Osteoblast (primary cell): ENCODE measurements at regions not wholly inside any gene's neighbourhood (a gene's known extent, or its start where the extent isn't known, plus 50 kb on each side); places are given as distances from the start of the nearest gene placed in this dataset.

Source experiments
- DNase-seq: peaks from one replicate; pipeline ENCODE4 v3.0.0; 2011; ENCODE audit warnings: low spot score, mixed read lengths; ENCODE audit not compliant: insufficient read length; ENCODE audit errors: missing footprints
- H2AFZ ChIP-seq: 2 replicates; pipeline ENCODE4 v1.6.0; 2011; ENCODE audit warnings: mild to moderate bottlenecking, low read length
- H3K27ac ChIP-seq: 2 replicates; pipeline ENCODE4 v1.5.1; 2011; ENCODE audit warnings: mild to moderate bottlenecking, low read depth, low read length, moderate library complexity
- H3K27me3 ChIP-seq: 2 replicates; pipeline ENCODE4 v1.6.0; 2012; ENCODE audit warnings: mild to moderate bottlenecking, control low read depth, inconsistent platforms, low read length, moderate library complexity; ENCODE audit not compliant: insufficient read depth
- H3K36me3 ChIP-seq: 2 replicates; pipeline ENCODE4 v1.5.1; 2011; ENCODE audit warnings: mild to moderate bottlenecking, low read length, control low read depth, moderate library complexity; ENCODE audit not compliant: insufficient read depth
- H3K4me1 ChIP-seq: 2 replicates; pipeline ENCODE4 v1.5.1; 2011; ENCODE audit warnings: mild to moderate bottlenecking, low read length, control low read depth, moderate library complexity; ENCODE audit not compliant: insufficient read depth
- H3K4me2 ChIP-seq: 2 replicates; pipeline ENCODE4 v1.6.0; 2011; ENCODE audit warnings: mild to moderate bottlenecking, low read length; ENCODE audit not compliant: insufficient read depth
- H3K4me3 ChIP-seq: fragments of 200-600 bp; sonication (generic); 3 replicates; pipeline ENCODE4 v1.5.1; 2012; ENCODE audit warnings: mild to moderate bottlenecking, low read length, inconsistent platforms; ENCODE audit not compliant: insufficient read depth
- H3K79me2 ChIP-seq: 2 replicates; pipeline ENCODE4 v1.6.0; 2012; ENCODE audit warnings: mild to moderate bottlenecking, low read length, control low read depth, inconsistent platforms; ENCODE audit not compliant: insufficient read depth
- H3K9me3 ChIP-seq: 2 replicates; pipeline ENCODE4 v1.5.1; 2011; ENCODE audit warnings: low read depth, low read length, control low read depth
- H4K20me1 ChIP-seq: 2 replicates; pipeline ENCODE4 v1.6.0; 2012; ENCODE audit warnings: mild to moderate bottlenecking, low read length, control low read depth; ENCODE audit not compliant: insufficient read depth
- CTCF ChIP-seq: IDR thresholded peaks from 2 replicates; pipeline ENCODE4 v1.5.1; 2011; ENCODE audit warnings: mild to moderate bottlenecking, low read depth, low read length, moderate library complexity; ENCODE audit errors: extremely low read depth

GRCh38 chr20:11429889-11430519 is 487.7 kb upstream of the BTBD3 start:
- Histone ChIP-seq H3K9me3 (no peaks in the 10 kb centered on the region), H3K4me1 (peaks cover 9% of the 10 kb centered on the region), H3K79me2 (no peaks in the 10 kb centered on the region), H3K4me3 (no peak overlapping the region), H4K20me1 (no peaks in the 10 kb centered on the region), H3K4me2 (no peak overlapping the region), H3K36me3 (no peaks in the 10 kb centered on the region), H3K27ac (no peak overlapping the region), H2AFZ (no peak overlapping the region), H3K27me3 (no peaks in the 10 kb centered on the region)
- TF ChIP-seq CTCF, result no peak
- DNase-seq, result no peak

GRCh38 chr20:11430652-11431051 is 487.0 kb upstream of the BTBD3 start:
- H3K4me2 ChIP-seq, result no peak overlapping the region
- DNase-seq, result no peak
- no peak for TF ChIP-seq CTCF
- no peaks in the 10 kb centered on the region for H3K79me2 ChIP-seq
- H3K9me3 ChIP-seq, result no peaks in the 10 kb centered on the region
- no peak overlapping the region for H3K27ac ChIP-seq
- no peaks in the 10 kb centered on the region for H3K27me3 ChIP-seq
- H3K36me3 ChIP-seq, result no peaks in the 10 kb centered on the region
- H4K20me1 ChIP-seq, result no peaks in the 10 kb centered on the region
- no peak overlapping the region for H2AFZ ChIP-seq
- H3K4me3 ChIP-seq, result no peak overlapping the region
- H3K4me1 ChIP-seq, result peaks cover 9% of the 10 kb centered on the region

GRCh38 chr20:11431621-11432020 is 486.1 kb upstream of the BTBD3 start:
- no peak overlapping the region for H3K27ac ChIP-seq
- no peak overlapping the region for H3K4me2 ChIP-seq
- no peak for TF ChIP-seq CTCF
- H3K4me1 ChIP-seq, result peaks cover 9% of the 10 kb centered on the region
- no peaks in the 10 kb centered on the region for H3K9me3 ChIP-seq
- no peak overlapping the region for H3K4me3 ChIP-seq
- no peaks in the 10 kb centered on the region for H4K20me1 ChIP-seq
- no peaks in the 10 kb centered on the region for H3K27me3 ChIP-seq
- H2AFZ ChIP-seq, result no peak overlapping the region
- H3K36me3 ChIP-seq, result no peaks in the 10 kb centered on the region
- no peaks in the 10 kb centered on the region for H3K79me2 ChIP-seq
- DNase-seq, result no peak

GRCh38 chr20:11432407-11432806 is 485.3 kb upstream of the BTBD3 start:
- Histone ChIP-seq H3K9me3 (no peaks in the 10 kb centered on the region), H3K27me3 (no peaks in the 10 kb centered on the region), H3K4me3 (no peak overlapping the region), H2AFZ (no peak overlapping the region), H3K4me1 (peaks cover 9% of the 10 kb centered on the region), H3K79me2 (no peaks in the 10 kb centered on the region), H3K4me2 (no peak overlapping the region), H4K20me1 (no peaks in the 10 kb centered on the region), H3K27ac (no peak overlapping the region), H3K36me3 (no peaks in the 10 kb centered on the region)
- DNase-seq, result no peak
- no peak for TF ChIP-seq CTCF
